ENCODE measurements at regions not wholly inside any gene's neighbourhood (a gene's known extent, or its start where the extent isn't known, plus 50 kb on each side); places are given as distances from the start of the nearest gene placed in this dataset.
A peak's percentile ranks its signal among the peaks of the same experiment; 100 is the strongest.
"Not testable (repeated sequence)": the region's sequence is repeated elsewhere in the genome, so short reads cannot be mapped to it uniquely, and the experiment has no call there.

DNA sequence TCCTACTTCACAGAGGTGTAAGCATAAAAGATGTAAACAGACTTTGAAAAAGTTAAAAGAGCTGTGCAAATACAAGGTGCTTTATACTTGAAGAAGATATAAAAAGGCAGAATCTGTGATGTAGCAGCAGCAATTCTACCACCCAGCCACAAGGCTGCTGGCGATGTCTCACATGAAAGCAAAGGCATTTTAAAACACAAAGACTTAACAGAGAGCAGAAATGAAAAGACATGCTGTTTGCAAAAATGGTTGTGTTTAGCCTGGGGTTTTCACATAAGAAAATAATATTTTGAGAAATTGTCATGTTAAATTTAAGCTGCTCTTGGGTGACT is 85.5 kb upstream of the ZNF800 start:
- TF ChIP-seq, protein P1, sequence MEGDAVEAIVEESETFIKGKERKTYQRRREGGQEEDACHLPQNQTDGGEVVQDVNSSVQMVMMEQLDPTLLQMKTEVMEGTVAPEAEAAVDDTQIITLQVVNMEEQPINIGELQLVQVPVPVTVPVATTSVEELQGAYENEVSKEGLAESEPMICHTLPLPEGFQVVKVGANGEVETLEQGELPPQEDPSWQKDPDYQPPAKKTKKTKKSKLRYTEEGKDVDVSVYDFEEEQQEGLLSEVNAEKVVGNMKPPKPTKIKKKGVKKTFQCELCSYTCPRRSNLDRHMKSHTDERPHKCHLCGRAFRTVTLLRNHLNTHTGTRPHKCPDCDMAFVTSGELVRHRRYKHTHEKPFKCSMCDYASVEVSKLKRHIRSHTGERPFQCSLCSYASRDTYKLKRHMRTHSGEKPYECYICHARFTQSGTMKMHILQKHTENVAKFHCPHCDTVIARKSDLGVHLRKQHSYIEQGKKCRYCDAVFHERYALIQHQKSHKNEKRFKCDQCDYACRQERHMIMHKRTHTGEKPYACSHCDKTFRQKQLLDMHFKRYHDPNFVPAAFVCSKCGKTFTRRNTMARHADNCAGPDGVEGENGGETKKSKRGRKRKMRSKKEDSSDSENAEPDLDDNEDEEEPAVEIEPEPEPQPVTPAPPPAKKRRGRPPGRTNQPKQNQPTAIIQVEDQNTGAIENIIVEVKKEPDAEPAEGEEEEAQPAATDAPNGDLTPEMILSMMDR (conservative IDR thresholded peaks at IDR 0.05; ENCODE audit: control insufficient read depth, insufficient read depth, low read depth, low read length) = no peak
- H3K4me3 ChIP-seq (ENCODE audit: control insufficient read depth, low read depth, low read length) = no peak overlapping the region
- DNase-seq (ENCODE audit: low read depth) = no peak

GRCh38 chr7:127477295-127478023 is 85.0 kb upstream of the ZNF800 start:
- H3K4me3 ChIP-seq (ENCODE audit: control insufficient read depth, low read depth, low read length) = no peak overlapping the region
- DNase-seq (ENCODE audit: low read depth) = no peak
- TF ChIP-seq, protein P1 (conservative IDR thresholded peaks at IDR 0.05; ENCODE audit: control insufficient read depth, insufficient read depth, low read depth, low read length) = no peak

DNA sequence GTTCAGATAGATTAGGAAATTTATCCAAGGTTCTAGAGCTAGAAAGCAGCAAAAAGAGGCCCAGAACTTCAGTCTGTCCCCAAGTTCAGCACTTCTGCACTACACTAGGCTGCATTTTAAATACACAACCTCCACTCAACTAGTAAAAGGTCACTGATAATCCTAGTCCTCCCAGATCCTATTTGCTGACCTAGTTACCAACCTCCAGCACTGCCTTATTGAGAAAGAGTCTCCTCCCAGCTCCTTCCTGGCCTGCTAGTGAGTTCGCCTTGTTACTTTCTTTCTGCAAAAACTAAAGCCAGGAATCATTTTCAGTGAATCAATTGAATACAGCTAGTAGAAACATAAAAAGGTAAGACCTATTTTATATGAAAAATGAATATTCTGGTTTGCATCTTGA is 84.1 kb upstream of the ZNF800 start:
- no peak overlapping the region for H3K4me3 ChIP-seq (ENCODE audit: control insufficient read depth, low read depth, low read length)
- TF ChIP-seq, protein P1 (conservative IDR thresholded peaks at IDR 0.05; ENCODE audit: control insufficient read depth, insufficient read depth, low read depth, low read length) = no peak
- no peak for DNase-seq (ENCODE audit: low read depth)

DNA sequence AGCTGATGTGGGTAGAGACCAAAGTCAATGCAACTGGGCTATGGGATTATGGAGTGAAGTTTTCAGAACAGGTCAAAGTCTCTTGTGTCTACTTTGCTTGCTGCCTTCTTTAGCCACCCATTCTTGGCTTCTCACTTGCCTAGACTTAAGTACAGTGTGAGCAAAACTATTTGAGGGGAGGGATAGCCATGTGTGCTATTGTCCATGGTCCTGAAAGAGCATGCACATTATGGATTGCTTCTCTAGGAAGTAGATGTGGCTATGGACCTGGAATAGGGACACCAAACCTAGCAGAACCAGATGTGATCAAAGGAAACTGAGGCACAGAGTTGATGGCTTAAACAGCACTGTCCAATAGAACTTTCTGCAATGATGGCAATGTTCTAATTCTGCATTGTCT is 81.9 kb upstream of the ZNF800 start:
- peak; percentile 7 for DNase-seq (ENCODE audit: low read depth)
- no peak overlapping the region for H3K4me3 ChIP-seq (ENCODE audit: control insufficient read depth, low read depth, low read length)
- TF ChIP-seq, protein P1 (conservative IDR thresholded peaks at IDR 0.05; ENCODE audit: control insufficient read depth, insufficient read depth, low read depth, low read length) = no peak

DNA sequence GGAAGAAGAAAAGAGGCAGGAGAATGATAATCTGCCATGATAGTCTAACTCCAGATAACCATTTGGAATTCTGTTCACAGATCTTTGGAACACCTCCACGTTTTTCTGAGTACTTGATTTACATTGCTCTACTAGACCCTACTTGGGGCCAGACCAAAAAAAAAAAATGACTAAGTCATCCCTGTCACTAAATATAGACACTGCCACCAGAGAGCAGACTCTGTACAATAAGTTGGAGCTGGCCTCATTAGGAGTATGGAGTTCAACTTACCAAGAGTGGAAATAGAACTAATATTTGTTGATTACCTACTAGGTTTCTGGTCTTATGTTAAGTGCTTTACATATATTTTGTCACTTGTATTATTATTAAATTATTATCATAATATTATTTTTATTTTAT is 80.9 kb upstream of the ZNF800 start:
- DNase-seq (ENCODE audit: low read depth) = no peak
- TF ChIP-seq, protein P1 (conservative IDR thresholded peaks at IDR 0.05; ENCODE audit: control insufficient read depth, insufficient read depth, low read depth, low read length) = no peak
- H3K4me3 ChIP-seq (ENCODE audit: control insufficient read depth, low read depth, low read length) = no peak overlapping the region

DNA sequence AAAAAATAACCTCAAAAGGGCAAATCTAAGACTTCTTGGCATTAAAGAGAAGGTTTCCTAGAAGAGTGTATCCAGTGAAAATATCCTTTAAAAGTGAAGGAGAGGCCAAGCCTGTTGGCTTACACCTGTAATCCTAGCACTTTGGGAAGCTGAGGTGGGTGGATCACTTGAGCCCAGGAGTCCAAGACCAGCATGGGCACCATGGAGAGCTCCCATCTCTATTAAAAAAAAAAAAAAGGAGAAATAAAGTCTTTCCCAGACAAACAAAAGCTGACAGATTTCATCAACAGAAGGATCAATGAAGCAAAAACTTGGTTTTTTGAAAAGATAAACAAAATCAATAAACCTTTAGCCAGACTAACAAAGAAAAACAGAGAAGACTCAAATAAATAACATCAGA is 67.6 kb upstream of the ZNF800 start:
- TF ChIP-seq, protein P1 (conservative IDR thresholded peaks at IDR 0.05; ENCODE audit: control insufficient read depth, insufficient read depth, low read depth, low read length) = no peak

GRCh38 chr7:127451258-127451657 is 58.8 kb upstream of the ZNF800 start:
- DNase-seq (ENCODE audit: low read depth); H3K4me3 ChIP-seq (ENCODE audit: control insufficient read depth, low read depth, low read length): not testable (repeated sequence)

More for the DNA sequence above, 67.6 kb upstream of the ZNF800 start:
- DNase-seq (ENCODE audit: low read depth) = no peak
- H3K4me3 ChIP-seq (ENCODE audit: control insufficient read depth, low read depth, low read length) = no peak overlapping the region

Data from fibroblast of mammary gland (primary cell).